ENCODE measurements at regions not wholly inside any gene's neighbourhood (a gene's known extent, or its start where the extent isn't known, plus 50 kb on each side); places are given as distances from the start of the nearest gene placed in this dataset.

- DNase-seq (ENCODE audit: low read depth, low spot score) = no peak
Measured at GRCh38 chr1:58149271-58149812, 397.2 kb downstream of the OMA1 start.

GRCh38 chr1:58144698-58145270 lies 401.7 kb downstream of the OMA1 start:
- no peak for DNase-seq (ENCODE audit: low read depth, low spot score)

- DNase-seq (ENCODE audit: low read depth, low spot score) = no peak
Measured at GRCh38 chr1:58143972-58144697, 402.4 kb downstream of the OMA1 start.

GRCh38 chr1:58136387-58136786 lies 410.1 kb downstream of the OMA1 start:
- DNase-seq (ENCODE audit: low read depth, low spot score) = no peak

- DNase-seq (ENCODE audit: low read depth, low spot score) = no peak
Measured at GRCh38 chr1:58135821-58136321, 410.7 kb downstream of the OMA1 start.

- no peak for DNase-seq (ENCODE audit: low read depth, low spot score)
Measured at GRCh38 chr1:58133562-58133961, 413.0 kb downstream of the OMA1 start.

- DNase-seq (ENCODE audit: low read depth, low spot score) = no peak
Measured at GRCh38 chr1:58123051-58123450, 423.5 kb downstream of the OMA1 start.

GRCh38 chr1:58119971-58120370 lies 426.6 kb downstream of the OMA1 start:
- no peak for DNase-seq (ENCODE audit: low read depth, low spot score)

GRCh38 chr1:58116284-58116683 lies 430.2 kb downstream of the OMA1 start:
- DNase-seq (ENCODE audit: low read depth, low spot score) = no peak

GRCh38 chr1:58109646-58110200 lies 436.8 kb downstream of the OMA1 start:
- no peak for DNase-seq (ENCODE audit: low read depth, low spot score)

- no peak for DNase-seq (ENCODE audit: low read depth, low spot score)
Measured at GRCh38 chr1:58108783-58109182, 437.7 kb downstream of the OMA1 start.

GRCh38 chr1:58107943-58108342 lies 438.6 kb downstream of the OMA1 start:
- DNase-seq (ENCODE audit: low read depth, low spot score) = no peak

- no peak for DNase-seq (ENCODE audit: low read depth, low spot score)
Measured at GRCh38 chr1:58104960-58105359, 441.6 kb downstream of the OMA1 start.

GRCh38 chr1:58096714-58097113 lies 449.8 kb downstream of the OMA1 start:
- DNase-seq (ENCODE audit: low read depth, low spot score) = no peak

- DNase-seq (ENCODE audit: low read depth, low spot score) = no peak
Measured at GRCh38 chr1:58095183-58095582, 451.3 kb downstream of the OMA1 start.

GRCh38 chr1:58094221-58094620 lies 452.3 kb downstream of the OMA1 start:
- DNase-seq (ENCODE audit: low read depth, low spot score) = no peak

- no peak for DNase-seq (ENCODE audit: low read depth, low spot score)
Measured at GRCh38 chr1:58090640-58091039, 455.9 kb downstream of the OMA1 start.

GRCh38 chr1:58089898-58090534 lies 456.5 kb downstream of the OMA1 start:
- no peak for DNase-seq (ENCODE audit: low read depth, low spot score)

GRCh38 chr1:58084266-58084665 lies 462.3 kb downstream of the OMA1 start:
- DNase-seq (ENCODE audit: low read depth, low spot score) = no peak

- DNase-seq (ENCODE audit: low read depth, low spot score) = no peak
Measured at GRCh38 chr1:58082596-58082995, 463.9 kb downstream of the OMA1 start.

- no peak for DNase-seq (ENCODE audit: low read depth, low spot score)
Measured at GRCh38 chr1:58076258-58076657, 470.3 kb downstream of the OMA1 start.

- no peak for DNase-seq (ENCODE audit: low read depth, low spot score)
Measured at GRCh38 chr1:58075188-58075578, 471.3 kb downstream of the OMA1 start.
